ENCODE measurements at regions not wholly inside any gene's neighbourhood (a gene's known extent, or its start where the extent isn't known, plus 50 kb on each side); places are given as distances from the start of the nearest gene placed in this dataset.
"Not testable (repeated sequence)": the region's sequence is repeated elsewhere in the genome, so short reads cannot be mapped to it uniquely, and the experiment has no call there.

GRCh38 chr2:7094231-7094741, 177.1 kb downstream of the RNF144A start:
- DNase-seq (ENCODE audit: extremely low spot score) = peak; percentile 78
- Histone ChIP-seq H3K27me3 (no peaks in the 10 kb centered on the region), H3K4me1 (peaks cover 4 to 10% (median 8%) of the 10 kb centered on the region in 4 donors), H3K36me3 (no peaks in the 10 kb centered on the region), H3K9me3 (no peaks in the 10 kb centered on the region), H3K4me3 (no peak overlapping the region), H3K27ac (replicated peaks in 1 of 4) (no peak overlapping the region)
- intact Hi-C loops (cut with DNase I) = loop anchor here (10.0 kb wide), 1 partner anchor 1591 kb away; the partner anchor contains the start of gene ID2
- no peak for TF ChIP-seq POLR2AphosphoS5 (IDR thresholded peaks at IDR 0.05)
- TF ChIP-seq POLR2A (IDR thresholded peaks at IDR 0.05; ENCODE audit: low read depth) = no peak
- TF ChIP-seq EP300 (IDR thresholded peaks at IDR 0.05) = no peak
- no peak for TF ChIP-seq CTCF (IDR thresholded peaks at IDR 0.05)
- WGBS = 72% methylated on average over 12 of the region's 12 CpGs

GRCh38 chr2:7096726-7097352, 179.6 kb downstream of the RNF144A start:
- peak; percentile 83 for DNase-seq (ENCODE audit: extremely low spot score)
- Histone ChIP-seq H3K4me1 (peaks cover 4 to 10% (median 8%) of the 10 kb centered on the region in 4 donors), H3K27ac (replicated peaks in 1 of 4) (no peak overlapping the region), H3K27me3 (no peaks in the 10 kb centered on the region), H3K36me3 (no peaks in the 10 kb centered on the region), H3K4me3 (no peak overlapping the region), H3K9me3 (no peaks in the 10 kb centered on the region)
- intact Hi-C loops (cut with DNase I) = loop anchor here (10.0 kb wide), 1 partner anchor 1588 kb away; the partner anchor contains the start of gene ID2
- whole genome bisulfite sequencing = 81% methylated on average over 20 of the region's 20 CpGs
- TF ChIP-seq EP300 (IDR thresholded peaks at IDR 0.05) = no peak
- no peak for TF ChIP-seq CTCF (IDR thresholded peaks at IDR 0.05)
- no peak for TF ChIP-seq POLR2AphosphoS5 (IDR thresholded peaks at IDR 0.05)
- no peak for TF ChIP-seq POLR2A (IDR thresholded peaks at IDR 0.05; ENCODE audit: low read depth)

- no peak overlapping the region for H3K27ac ChIP-seq (replicated peaks in 1 of 4)
- no peaks in the 10 kb centered on the region for H3K9me3 ChIP-seq
- DNase-seq (ENCODE audit: extremely low spot score) = peak; percentile 93
- TF ChIP-seq POLR2AphosphoS5 (IDR thresholded peaks at IDR 0.05) = peak in 1 of 2 donors; percentile 46
- no peak for TF ChIP-seq POLR2A (IDR thresholded peaks at IDR 0.05; ENCODE audit: low read depth)
- TF ChIP-seq CTCF (IDR thresholded peaks at IDR 0.05) = peak; percentile 91 to 99 (median 94)
- 5% methylated on average over 18 of the region's 18 CpGs for WGBS
- H3K4me3 ChIP-seq = peak overlapping the region in 3 of 4 donors; percentile 10 to 21 (median 15)
- H3K4me1 ChIP-seq = peaks cover 4 to 10% (median 8%) of the 10 kb centered on the region in 4 donors
- H3K27me3 ChIP-seq = no peaks in the 10 kb centered on the region
- no peaks in the 10 kb centered on the region for H3K36me3 ChIP-seq
- intact Hi-C loops (cut with DNase I) = loop anchor here (10.0 kb wide), 1 partner anchor 1587 kb away; the partner anchor contains the start of gene ID2
Observed at GRCh38 chr2:7097353-7097895, 180.2 kb downstream of the RNF144A start.

- TF ChIP-seq CTCF (IDR thresholded peaks at IDR 0.05) = no peak
- TF ChIP-seq POLR2A (IDR thresholded peaks at IDR 0.05; ENCODE audit: low read depth) = no peak
- no peak for TF ChIP-seq EP300 (IDR thresholded peaks at IDR 0.05)
- TF ChIP-seq POLR2AphosphoS5 (IDR thresholded peaks at IDR 0.05) = no peak
- 83% methylated on average over 4 of the region's 4 CpGs for WGBS
- intact Hi-C loops (cut with DNase I) = loop anchor here (10.0 kb wide), 1 partner anchor 1586 kb away; the partner anchor contains the start of gene ID2
Observed at GRCh38 chr2:7098816-7099215, 181.6 kb downstream of the RNF144A start.

GRCh38 chr2:7099687-7100086, 182.5 kb downstream of the RNF144A start:
- peaks cover 4 to 10% (median 8%) of the 10 kb centered on the region in 4 donors for H3K4me1 ChIP-seq
- peak; percentile 66 for DNase-seq (ENCODE audit: extremely low spot score)
- not testable (repeated sequence) for H3K36me3 ChIP-seq; H3K9me3 ChIP-seq; H3K4me3 ChIP-seq; H3K27me3 ChIP-seq; H3K27ac ChIP-seq (replicated peaks in 1 of 4)
- 87% methylated on average over 4 of the region's 4 CpGs for WGBS
- intact Hi-C loops (cut with DNase I) = loop anchor here (10.0 kb wide), 1 partner anchor 1585 kb away; the partner anchor contains the start of gene ID2

More at GRCh38 chr2:7098816-7099215, 181.6 kb downstream of the RNF144A start:
- Histone ChIP-seq H3K27me3 (no peaks in the 10 kb centered on the region), H3K9me3 (no peaks in the 10 kb centered on the region), H3K27ac (replicated peaks in 1 of 4) (no peak overlapping the region), H3K4me1 (peaks cover 4 to 10% (median 8%) of the 10 kb centered on the region in 4 donors), H3K4me3 (no peak overlapping the region), H3K36me3 (no peaks in the 10 kb centered on the region)
- peak; percentile 87 for DNase-seq (ENCODE audit: extremely low spot score)

Measured in esophagus muscularis mucosa (tissue), 4 donors.